ENCODE measurements at regions not wholly inside any gene's neighbourhood (a gene's known extent, or its start where the extent isn't known, plus 50 kb on each side); places are given as distances from the start of the nearest gene placed in this dataset.

- Mint-ChIP-seq H3K9me3 (ENCODE audit: unreplicated experiment) (no peaks in the 10 kb centered on the region), H3K4me1 (ENCODE audit: low read depth, unreplicated experiment) (peaks cover 5% of the 10 kb centered on the region), H3K4me3 (ENCODE audit: unreplicated experiment) (no peak overlapping the region), H3K27ac (ENCODE audit: unreplicated experiment) (no peak overlapping the region), H3K36me3 (ENCODE audit: insufficient read depth, unreplicated experiment) (no peaks in the 10 kb centered on the region), H3K27me3 (ENCODE audit: insufficient read depth, unreplicated experiment) (peaks cover 7% of the 10 kb centered on the region)
- POLR2A ChIA-PET, result no interaction called here
- H3K9me3 ChIP-seq, result no peaks in the 10 kb centered on the region
- no peak for TF ChIP-seq CTCF (IDR thresholded peaks at IDR 0.05; ENCODE audit: insufficient read depth in 1 of 2, low read depth in 1 of 2, low read length in 1 of 2, severe bottlenecking in 1 of 2, unreplicated experiment in 1 of 2)
- DNase-seq, result no peak
- no peaks in the 10 kb centered on the region for H3K27me3 ChIP-seq (replicated peaks; ENCODE audit: control insufficient read depth, insufficient read depth, low read length)
- H3K4me1 ChIP-seq, result no peaks in the 10 kb centered on the region
- CTCF ChIA-PET, result no interaction called here
- H3K36me3 ChIP-seq (ENCODE audit: control insufficient read depth, insufficient read depth, low read length), result no peaks in the 10 kb centered on the region
- no peak overlapping the region for H3K4me3 ChIP-seq (ENCODE audit: low read depth, low read length)
- intact Hi-C loops (cut with micrococcal nuclease; ENCODE audit: unreplicated experiment), result no loop called here
- BruUV-seq (replicated peaks), result no TSS peak
These were observed 111.7 kb upstream of the AGAP1 start for GRCh38 chr2:235382179-235382578.

- Histone ChIP-seq H3K4me1 (no peaks in the 10 kb centered on the region), H3K4me3 (ENCODE audit: low read depth, low read length) (no peak overlapping the region), H3K36me3 (ENCODE audit: control insufficient read depth, insufficient read depth, low read length) (no peaks in the 10 kb centered on the region), H3K27me3 (replicated peaks; ENCODE audit: control insufficient read depth, insufficient read depth, low read length) (no peaks in the 10 kb centered on the region), H3K9me3 (no peaks in the 10 kb centered on the region)
- H3K27me3 Mint-ChIP-seq (ENCODE audit: insufficient read depth, unreplicated experiment), result peaks cover 7% of the 10 kb centered on the region
- DNase-seq, result no peak
- H3K36me3 Mint-ChIP-seq (ENCODE audit: insufficient read depth, unreplicated experiment), result no peaks in the 10 kb centered on the region
- intact Hi-C loops (cut with micrococcal nuclease; ENCODE audit: unreplicated experiment), result no loop called here
- no peak overlapping the region for H3K4me3 Mint-ChIP-seq (ENCODE audit: unreplicated experiment)
- POLR2A ChIA-PET, result no interaction called here
- peaks cover 5% of the 10 kb centered on the region for H3K4me1 Mint-ChIP-seq (ENCODE audit: low read depth, unreplicated experiment)
- no peak overlapping the region for H3K27ac Mint-ChIP-seq (ENCODE audit: unreplicated experiment)
- BruUV-seq (replicated peaks), result no TSS peak
- CTCF ChIA-PET, result no interaction called here
- no peaks in the 10 kb centered on the region for H3K9me3 Mint-ChIP-seq (ENCODE audit: unreplicated experiment)
- no peak for TF ChIP-seq CTCF (IDR thresholded peaks at IDR 0.05; ENCODE audit: insufficient read depth in 1 of 2, low read depth in 1 of 2, low read length in 1 of 2, severe bottlenecking in 1 of 2, unreplicated experiment in 1 of 2)
These were observed 111.2 kb upstream of the AGAP1 start for GRCh38 chr2:235382601-235383000.

DNA sequence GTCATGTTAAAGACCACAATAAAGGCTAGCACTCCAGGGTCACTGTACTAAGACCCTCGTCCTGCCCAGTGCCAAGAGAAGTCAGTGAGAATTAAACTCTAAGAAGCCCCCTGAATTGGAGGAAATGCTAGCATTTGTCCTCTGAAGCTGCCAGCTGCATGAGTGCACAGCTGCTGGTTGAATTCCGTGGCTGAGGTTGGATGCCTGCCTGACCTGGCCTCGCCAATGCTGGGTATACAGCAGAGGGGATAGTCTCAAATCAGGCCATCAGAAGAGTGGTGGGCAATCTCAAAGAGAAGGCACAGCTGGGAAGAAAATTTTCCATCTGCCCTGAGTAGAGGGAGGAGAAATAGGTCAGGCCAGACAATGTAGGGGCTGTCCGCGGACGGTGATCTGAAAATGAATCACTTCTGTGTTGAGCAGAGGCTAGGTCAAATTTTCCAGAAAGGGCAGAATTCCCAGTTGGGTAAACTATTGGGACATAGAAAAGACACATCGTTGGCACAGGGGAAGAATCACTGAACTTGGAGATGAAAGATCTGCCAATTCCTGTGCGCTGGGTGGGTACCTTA is 110.5 kb upstream of the AGAP1 start:
- Histone ChIP-seq H3K4me1 (no peaks in the 10 kb centered on the region), H3K27me3 (replicated peaks; ENCODE audit: control insufficient read depth, insufficient read depth, low read length) (no peaks in the 10 kb centered on the region), H3K36me3 (ENCODE audit: control insufficient read depth, insufficient read depth, low read length) (no peaks in the 10 kb centered on the region), H3K9me3 (no peaks in the 10 kb centered on the region), H3K4me3 (ENCODE audit: low read depth, low read length) (no peak overlapping the region)
- no peaks in the 10 kb centered on the region for H3K36me3 Mint-ChIP-seq (ENCODE audit: insufficient read depth, unreplicated experiment)
- no peaks in the 10 kb centered on the region for H3K4me1 Mint-ChIP-seq (ENCODE audit: low read depth, unreplicated experiment)
- no peak overlapping the region for H3K4me3 Mint-ChIP-seq (ENCODE audit: unreplicated experiment)
- peaks cover under 1% of the 10 kb centered on the region for H3K27me3 Mint-ChIP-seq (ENCODE audit: insufficient read depth, unreplicated experiment)
- no peaks in the 10 kb centered on the region for H3K9me3 Mint-ChIP-seq (ENCODE audit: unreplicated experiment)
- ChIA-PET CTCF (no interaction called here), POLR2A (no interaction called here)
- BruUV-seq (replicated peaks), result no TSS peak
- intact Hi-C loops (cut with micrococcal nuclease; ENCODE audit: unreplicated experiment), result no loop called here
- no peak for TF ChIP-seq CTCF (IDR thresholded peaks at IDR 0.05; ENCODE audit: insufficient read depth in 1 of 2, low read depth in 1 of 2, low read length in 1 of 2, severe bottlenecking in 1 of 2, unreplicated experiment in 1 of 2)
- no peak for DNase-seq
- H3K27ac Mint-ChIP-seq (ENCODE audit: unreplicated experiment), result no peak overlapping the region
